Transverse colon (tissue), 4 donors: ENCODE measurements at regions not wholly inside any gene's neighbourhood (a gene's known extent, or its start where the extent isn't known, plus 50 kb on each side); places are given as distances from the start of the nearest gene placed in this dataset.
"Not testable (repeated sequence)": the region's sequence is repeated elsewhere in the genome, so short reads cannot be mapped to it uniquely, and the experiment has no call there.

Source experiments
- EP300 ChIP-seq: sonication (generic); formaldehyde crosslinking; IDR thresholded peaks from one replicate; pipeline ENCODE4 v1.6.1; 2017; ENCODE audit warnings: antibody characterized with exemption, low read depth
- POLR2A ChIP-seq: fragments of 450-650 bp; IDR thresholded peaks from one replicate; pipeline ENCODE4 v1.6.1; 2016; ENCODE audit warnings: antibody characterized with exemption, mild to moderate bottlenecking, moderate library complexity
- POLR2AphosphoS5 ChIP-seq, 3 donors: sonication (generic); formaldehyde crosslinking; IDR thresholded peaks; one replicate each; pipeline ENCODE4 v1.6.1; 2016; ENCODE audit warnings: antibody characterized with exemption in 3 of 3
- TF ChIP-seq, protein P1 (sequence below), 5 experiments: fragments of 200-600 bp in 3 of 5; fragments of 450-650 bp in 2 of 5; sonication (generic) in 3 of 5; IDR thresholded peaks; 1 replicate in 2 of 5; 2 replicates in 3 of 5; pipeline ENCODE4 v1.5.1; 2016 to 2017; ENCODE audit warnings: antibody characterized with exemption in 5 of 5, inconsistent platforms in 3 of 5, mild to moderate bottlenecking in 2 of 5, moderate library complexity in 1 of 5

DNA sequence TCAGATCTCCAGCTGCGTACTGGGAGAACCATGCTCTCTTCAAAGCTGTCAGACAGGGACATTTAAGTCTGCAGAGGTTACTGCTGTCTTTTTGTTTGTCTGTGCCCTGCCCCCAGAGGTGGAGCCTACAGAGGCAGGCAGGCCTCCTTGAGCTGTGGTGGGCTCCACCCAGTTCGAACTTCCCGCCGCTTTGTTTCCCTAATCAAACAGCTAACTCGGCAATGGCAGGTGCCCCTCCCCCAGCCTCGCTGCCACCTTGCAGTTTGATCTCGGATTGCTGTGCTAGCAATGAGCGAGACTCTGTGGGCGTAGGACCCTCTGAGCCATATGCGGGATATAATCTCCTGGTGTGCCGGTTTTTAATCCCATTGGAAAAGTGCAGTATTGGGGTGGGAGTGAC, 387.1 kb downstream of the MLLT3 start:
- TF ChIP-seq POLR2AphosphoS5 (IDR thresholded peaks at IDR 0.05); POLR2A; EP300: not testable (repeated sequence)
- TF ChIP-seq, protein P1, sequence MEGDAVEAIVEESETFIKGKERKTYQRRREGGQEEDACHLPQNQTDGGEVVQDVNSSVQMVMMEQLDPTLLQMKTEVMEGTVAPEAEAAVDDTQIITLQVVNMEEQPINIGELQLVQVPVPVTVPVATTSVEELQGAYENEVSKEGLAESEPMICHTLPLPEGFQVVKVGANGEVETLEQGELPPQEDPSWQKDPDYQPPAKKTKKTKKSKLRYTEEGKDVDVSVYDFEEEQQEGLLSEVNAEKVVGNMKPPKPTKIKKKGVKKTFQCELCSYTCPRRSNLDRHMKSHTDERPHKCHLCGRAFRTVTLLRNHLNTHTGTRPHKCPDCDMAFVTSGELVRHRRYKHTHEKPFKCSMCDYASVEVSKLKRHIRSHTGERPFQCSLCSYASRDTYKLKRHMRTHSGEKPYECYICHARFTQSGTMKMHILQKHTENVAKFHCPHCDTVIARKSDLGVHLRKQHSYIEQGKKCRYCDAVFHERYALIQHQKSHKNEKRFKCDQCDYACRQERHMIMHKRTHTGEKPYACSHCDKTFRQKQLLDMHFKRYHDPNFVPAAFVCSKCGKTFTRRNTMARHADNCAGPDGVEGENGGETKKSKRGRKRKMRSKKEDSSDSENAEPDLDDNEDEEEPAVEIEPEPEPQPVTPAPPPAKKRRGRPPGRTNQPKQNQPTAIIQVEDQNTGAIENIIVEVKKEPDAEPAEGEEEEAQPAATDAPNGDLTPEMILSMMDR (IDR thresholded peaks at IDR 0.05): not testable (repeated sequence)
